ENCODE measurements at regions not wholly inside any gene's neighbourhood (a gene's known extent, or its start where the extent isn't known, plus 50 kb on each side); places are given as distances from the start of the nearest gene placed in this dataset.

DNA sequence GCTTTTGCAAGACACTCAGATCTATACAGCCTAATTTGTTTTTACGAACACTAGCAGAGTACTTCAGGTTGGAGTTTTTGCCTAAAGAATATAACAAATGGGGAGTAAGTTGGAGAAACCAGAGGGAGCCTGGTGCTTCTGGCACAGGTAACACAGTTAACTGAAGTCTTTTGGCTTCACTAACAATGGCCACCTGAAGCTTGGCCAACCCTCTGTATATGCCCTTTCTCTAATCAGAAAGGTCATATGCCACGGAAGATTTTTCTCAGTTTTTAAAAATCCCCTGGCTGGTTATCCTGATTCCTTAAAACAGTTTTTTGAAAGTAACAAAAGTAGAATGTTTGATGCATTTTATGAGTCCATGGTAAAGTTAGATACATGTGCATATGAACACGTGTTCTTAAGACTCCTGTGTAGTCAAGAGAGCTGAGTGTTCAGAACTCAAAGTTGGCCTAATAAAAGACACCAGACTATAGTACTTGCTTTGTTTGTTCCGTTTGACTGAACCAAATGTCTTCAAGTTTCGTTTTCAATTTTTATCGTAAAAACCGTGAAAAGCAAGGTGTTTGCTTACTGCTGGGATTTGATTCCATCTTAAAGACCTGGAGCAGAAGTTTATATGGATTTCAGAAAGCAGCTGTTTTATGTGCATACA lies 137.5 kb downstream of the KCNRG start:
- TF ChIP-seq EZH2 (IDR thresholded peaks at IDR 0.05; ENCODE audit: insufficient read depth, poor library complexity, severe bottlenecking): no peak
- TF ChIP-seq EZH2phosphoT487 (IDR thresholded peaks at IDR 0.05; ENCODE audit: insufficient read depth, low read depth): no peak

Data from GM23248 (cell line).